ENCODE measurements at regions not wholly inside any gene's neighbourhood (a gene's known extent, or its start where the extent isn't known, plus 50 kb on each side); places are given as distances from the start of the nearest gene placed in this dataset.
"Not testable (repeated sequence)": the region's sequence is repeated elsewhere in the genome, so short reads cannot be mapped to it uniquely, and the experiment has no call there.

DNA sequence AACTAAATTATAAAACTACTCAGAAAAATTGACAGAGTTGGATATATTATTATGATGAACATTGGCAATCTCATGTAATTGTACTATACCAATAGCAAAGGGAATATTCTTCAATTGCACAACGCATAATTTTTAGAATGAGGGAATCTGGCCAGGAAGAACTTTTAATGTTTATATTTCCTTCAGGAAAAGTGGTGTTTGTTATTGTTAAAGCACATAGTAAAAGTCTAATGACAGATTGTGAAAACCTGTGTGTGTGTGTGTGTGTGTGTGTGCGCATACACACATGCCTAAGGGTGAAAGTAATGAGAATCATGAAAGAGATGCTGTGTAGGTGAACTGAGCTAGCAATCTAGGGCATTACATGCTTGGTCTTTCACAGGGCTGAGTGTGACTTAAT lies 877.7 kb downstream of the SLC6A15 start:
- H3K4me3 ChIP-seq: no peak overlapping the region
- no peak overlapping the region for H3K27ac ChIP-seq

DNA sequence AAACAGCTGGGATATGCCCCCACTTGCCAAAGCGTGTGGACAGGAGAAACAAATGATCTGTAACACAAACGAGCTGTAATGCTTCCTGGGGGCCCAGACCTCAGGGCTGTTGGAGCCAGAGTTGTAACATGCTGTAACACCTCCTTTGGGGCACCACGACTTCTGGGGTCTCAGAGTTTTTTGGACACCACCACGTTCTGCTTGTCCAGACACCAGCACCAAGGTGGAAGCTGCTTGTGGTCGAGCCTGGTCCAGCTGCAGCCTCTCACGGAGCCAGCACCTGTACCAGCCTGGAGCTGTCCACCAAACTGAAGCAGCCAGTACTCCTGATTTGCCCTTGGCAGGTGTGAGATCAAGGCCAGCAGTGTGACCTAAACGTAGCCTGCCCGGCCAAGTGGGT lies 879.4 kb downstream of the SLC6A15 start:
- no peak overlapping the region for H3K27ac ChIP-seq

DNA sequence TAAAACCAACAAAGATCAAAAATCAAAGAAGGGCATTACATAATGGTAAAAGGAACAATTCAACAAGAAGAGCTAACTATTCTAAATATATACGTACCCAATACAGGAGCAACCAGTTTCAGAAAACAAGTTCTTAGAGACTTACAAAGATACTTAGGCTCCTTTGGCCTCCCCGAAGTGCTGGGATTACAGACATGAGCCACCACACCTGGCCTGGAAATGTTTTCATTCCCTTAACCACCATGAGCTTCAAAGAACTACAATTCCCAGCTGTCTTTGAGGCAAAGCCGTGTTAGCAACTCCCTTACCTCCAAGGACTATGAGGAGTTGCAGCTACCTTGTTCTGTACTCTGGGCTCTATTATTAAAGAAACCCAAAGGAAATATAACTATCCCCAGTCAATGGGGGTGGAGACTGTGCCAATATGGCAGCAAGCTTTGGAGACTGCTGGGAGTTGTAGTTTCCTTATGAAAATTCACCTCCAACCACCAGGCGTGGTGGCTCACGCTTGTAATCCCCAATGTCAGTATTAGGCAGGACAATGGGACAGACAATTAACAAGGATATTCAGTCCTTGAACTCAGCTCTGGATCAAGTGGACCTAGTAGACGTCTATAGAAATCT lies 893.9 kb downstream of the SLC6A15 start:
- H3K4me3 ChIP-seq, H3K27ac ChIP-seq: not testable (repeated sequence)

More for the DNA sequence above, 879.4 kb downstream of the SLC6A15 start:
- no peak overlapping the region for H3K4me3 ChIP-seq

DNA sequence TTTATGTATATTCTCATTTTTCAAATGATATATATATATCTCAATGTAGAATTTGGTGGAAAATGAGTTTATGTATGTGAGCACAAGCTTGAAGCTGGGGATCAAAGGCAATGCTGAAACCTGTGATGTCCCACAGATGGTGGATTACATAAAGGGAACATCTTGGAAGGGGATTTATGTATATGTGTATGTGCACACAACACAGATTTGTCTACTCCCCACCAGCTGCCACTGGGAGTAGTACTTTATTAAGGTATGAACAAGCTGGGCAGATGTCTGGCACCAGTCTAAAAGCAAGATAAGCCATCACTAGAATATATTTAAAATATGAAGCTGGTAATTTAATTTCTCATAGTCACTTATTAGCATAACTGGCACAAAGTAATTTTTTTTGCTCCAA lies 895.6 kb downstream of the SLC6A15 start:
- no peak overlapping the region for H3K27ac ChIP-seq
- no peak overlapping the region for H3K4me3 ChIP-seq

DNA sequence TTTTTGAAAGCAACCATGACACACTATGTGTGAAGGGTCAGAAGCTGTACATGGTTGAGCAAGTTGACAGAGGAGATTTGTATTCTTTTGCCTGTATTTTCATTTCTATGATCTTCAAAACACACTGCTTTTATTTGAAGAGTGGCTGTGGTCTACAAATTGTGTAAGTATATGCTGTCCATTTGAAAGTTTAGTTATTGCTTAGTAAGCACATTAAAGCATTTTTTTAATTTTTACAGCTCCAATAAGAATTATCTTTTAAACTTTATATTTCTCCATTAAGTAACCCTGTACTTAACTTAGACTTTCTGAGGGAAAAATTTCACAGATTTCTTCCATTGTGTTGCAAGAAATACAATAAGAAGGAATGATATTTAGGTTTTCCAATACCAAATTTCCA lies 915.2 kb downstream of the SLC6A15 start:
- H3K27ac ChIP-seq: no peak overlapping the region
- no peak overlapping the region for H3K4me3 ChIP-seq

DNA sequence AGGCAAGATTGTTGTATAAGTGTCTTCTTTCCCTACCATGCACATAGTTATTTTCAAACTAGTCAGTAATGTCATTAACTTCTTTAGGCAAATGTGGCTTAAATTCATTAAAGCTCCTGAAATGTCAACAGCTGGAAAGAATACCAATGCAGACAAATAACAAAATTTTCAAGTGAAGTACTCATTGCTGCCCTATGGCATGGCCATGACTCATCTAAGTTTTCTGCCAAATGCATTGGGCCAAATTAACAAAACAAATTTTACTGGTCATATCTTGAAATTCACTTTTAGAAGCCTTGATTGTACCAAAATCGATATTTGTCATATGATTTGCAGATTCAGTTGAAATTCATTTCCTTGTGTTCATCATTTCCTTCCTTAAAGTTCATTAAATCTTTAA lies 915.9 kb downstream of the SLC6A15 start:
- no peak overlapping the region for H3K27ac ChIP-seq
- no peak overlapping the region for H3K4me3 ChIP-seq

DNA sequence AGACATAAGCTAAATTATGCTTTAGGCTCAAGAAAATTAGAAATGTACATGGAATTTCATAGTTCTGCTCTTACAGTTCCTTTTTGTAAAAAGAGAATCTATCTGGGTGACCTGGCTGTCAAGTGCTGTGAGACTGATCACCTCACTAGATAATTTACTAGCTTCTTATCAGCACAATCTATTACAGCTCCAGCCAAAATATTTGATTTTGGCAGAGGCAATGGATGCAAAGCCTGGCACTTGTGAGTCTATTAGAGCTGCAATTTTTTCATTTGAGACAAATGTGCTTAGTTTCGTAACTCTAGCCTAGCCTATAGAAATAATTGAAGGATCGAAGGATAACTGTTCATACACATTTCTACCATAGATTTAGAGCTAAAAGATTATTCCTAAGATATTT lies 927.5 kb downstream of the SLC6A15 start:
- no peak overlapping the region for H3K4me3 ChIP-seq
- no peak overlapping the region for H3K27ac ChIP-seq

DNA sequence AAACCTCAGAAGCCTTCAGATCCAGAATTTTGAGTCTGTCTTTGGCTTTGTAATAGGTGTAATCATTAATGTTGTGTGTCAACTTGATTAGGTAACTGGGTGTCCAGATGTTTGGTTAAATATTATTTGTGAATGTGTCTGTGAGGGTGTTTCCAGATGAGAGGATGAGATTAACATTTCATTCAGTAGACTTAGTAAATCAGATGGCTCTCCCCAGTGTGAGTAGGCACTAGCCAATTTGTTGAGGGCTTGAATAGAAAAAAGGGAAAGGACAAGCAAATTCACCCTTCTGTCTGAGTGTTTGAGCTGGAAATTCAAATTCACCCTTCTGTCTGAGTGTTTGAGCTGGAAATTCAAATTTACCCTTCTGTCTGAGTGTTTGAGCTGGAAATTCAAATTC lies 932.2 kb downstream of the SLC6A15 start:
- no peak overlapping the region for H3K4me3 ChIP-seq
- H3K27ac ChIP-seq: no peak overlapping the region

DNA sequence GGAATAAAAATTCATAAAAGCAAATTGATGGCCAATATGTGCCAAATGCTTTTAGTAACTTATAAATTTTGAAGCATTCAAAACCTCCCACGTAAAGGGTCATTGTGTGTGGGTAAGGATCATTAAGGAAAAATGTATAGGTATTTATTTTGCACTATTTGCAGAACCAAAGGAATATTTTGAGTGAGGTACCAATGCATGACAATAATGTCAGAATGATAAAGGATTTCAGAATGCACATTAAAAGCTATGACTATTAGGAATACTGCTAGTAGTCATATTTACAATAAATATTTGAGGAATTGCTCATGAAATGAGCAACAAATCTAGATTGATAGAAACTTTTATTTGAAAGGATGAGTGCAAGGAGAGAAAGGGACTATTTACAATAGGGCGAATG lies 932.8 kb downstream of the SLC6A15 start:
- Histone ChIP-seq H3K4me3 (no peak overlapping the region), H3K27ac (no peak overlapping the region)

DNA sequence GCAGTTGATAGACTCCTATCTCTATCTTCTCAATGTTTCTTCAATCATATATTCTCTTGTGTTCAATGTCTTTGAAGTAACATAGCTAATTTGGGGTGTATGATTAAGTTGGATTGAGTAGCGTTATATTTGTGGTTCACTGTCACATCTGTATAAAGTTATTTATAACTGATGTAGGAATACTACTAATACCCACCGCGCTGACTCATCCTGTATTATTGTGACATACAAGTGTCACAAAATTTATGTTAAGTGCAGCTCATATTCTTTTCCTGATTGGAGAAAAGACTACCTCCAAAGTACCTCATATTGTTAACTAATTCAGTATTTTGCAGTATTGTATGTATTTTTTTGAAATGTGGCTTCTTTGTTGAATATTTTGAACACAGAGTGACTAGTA lies 940.8 kb downstream of the SLC6A15 start:
- no peak overlapping the region for H3K4me3 ChIP-seq
- no peak overlapping the region for H3K27ac ChIP-seq

DNA sequence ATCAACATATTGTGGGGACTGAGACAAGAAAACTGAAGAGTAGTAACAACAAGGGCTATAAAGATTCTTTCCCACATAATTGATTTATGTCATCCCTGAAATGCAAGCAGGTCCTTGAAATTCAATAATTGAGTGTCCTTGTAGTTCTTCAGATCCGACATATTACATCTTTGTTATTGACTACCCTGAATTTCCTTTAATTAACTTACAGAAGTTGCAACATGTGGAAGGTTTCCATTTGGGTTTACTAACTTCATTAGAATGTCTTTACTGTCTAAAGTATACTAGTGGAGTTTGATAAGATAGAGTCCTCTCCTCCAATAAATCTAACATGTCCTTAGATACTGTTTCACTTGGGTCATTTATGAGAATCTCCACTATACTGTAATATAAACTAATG lies 951.8 kb downstream of the SLC6A15 start:
- no peak overlapping the region for H3K4me3 ChIP-seq
- no peak overlapping the region for H3K27ac ChIP-seq

DNA sequence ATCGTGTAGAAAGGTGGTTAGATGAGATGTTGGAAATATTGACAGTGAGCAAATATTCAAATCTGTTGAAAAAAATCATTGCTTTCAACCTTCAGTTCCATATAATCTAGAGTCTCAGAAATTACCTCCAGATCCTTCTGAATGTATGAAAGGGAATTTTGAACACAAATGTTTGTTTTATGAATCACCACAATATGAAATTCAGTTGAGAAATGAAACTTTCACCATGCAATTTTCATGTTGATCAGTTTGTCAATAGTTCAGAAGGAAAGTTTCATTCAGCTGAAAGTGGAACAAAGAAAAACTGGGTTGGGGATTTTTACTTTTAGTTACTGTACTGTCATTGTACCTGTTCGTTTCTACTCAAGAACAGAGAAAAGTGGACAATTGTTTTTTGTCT lies 953.6 kb downstream of the SLC6A15 start:
- no peak overlapping the region for H3K27ac ChIP-seq

DNA sequence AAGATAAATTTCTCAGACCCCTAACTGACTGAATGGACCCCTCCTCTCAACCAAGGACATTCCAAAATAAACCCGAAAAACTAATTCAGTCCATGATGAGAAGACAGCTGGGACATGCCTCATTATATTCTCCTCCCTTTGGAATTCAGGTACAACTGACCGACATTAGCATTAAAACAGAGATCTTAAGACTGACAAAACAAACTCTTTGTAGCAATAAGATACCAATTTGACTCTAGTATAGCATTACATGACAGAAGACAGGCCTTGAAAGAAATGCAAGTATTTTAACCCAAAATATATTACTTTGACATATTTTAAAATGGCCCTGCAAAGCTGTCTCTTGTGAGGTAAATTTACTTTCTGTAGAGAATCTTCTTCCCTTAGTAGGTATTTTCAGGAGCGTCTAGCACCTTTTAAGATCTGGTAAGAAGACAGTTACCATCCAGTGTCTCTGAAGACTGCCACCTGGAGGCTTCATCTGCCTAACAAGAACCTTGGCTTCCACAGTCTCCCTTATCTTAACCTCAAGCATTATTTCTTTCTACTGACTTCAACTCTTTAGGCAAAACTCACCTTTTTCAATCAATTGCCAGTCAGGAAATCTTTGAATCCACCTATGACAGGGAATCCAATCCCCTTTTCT lies 957.5 kb downstream of the SLC6A15 start:
- Histone ChIP-seq H3K27ac (no peak overlapping the region), H3K4me3 (no peak overlapping the region)

More for the DNA sequence above, 953.6 kb downstream of the SLC6A15 start:
- H3K4me3 ChIP-seq: no peak overlapping the region

DNA sequence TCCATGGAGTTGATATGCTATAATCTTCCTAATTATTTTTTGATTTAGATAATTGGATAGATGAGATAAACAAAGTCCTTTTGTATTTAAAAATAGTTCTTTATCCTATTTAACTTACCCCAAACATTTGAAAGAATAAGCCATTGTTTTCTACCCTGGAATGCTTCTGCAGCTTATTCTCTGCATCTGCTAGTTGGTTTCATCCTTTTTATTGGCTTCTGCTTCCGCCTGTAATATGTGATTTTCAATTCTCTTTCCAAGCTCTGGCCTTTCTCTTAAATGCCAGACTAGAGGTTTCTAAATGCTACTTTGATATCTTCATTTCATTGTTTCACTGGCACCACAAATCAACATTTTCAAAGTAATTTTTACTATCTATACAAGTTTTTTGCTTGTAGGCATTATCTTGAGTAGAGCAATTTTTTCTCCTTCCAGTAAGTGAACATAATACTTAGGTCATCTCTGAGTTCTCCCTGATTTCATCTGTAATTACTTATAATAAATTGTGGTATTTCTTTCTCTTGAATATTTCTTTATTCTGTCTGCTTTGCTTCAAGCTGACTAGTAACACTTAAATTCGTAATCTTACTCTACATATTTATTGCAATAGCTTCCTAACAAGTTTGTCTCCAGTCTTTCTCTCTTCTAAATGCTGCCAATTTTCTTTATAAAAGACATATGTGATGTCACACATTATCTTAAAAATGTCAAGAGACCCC lies 958.4 kb downstream of the SLC6A15 start:
- H3K27ac ChIP-seq: no peak overlapping the region
- no peak overlapping the region for H3K4me3 ChIP-seq

DNA sequence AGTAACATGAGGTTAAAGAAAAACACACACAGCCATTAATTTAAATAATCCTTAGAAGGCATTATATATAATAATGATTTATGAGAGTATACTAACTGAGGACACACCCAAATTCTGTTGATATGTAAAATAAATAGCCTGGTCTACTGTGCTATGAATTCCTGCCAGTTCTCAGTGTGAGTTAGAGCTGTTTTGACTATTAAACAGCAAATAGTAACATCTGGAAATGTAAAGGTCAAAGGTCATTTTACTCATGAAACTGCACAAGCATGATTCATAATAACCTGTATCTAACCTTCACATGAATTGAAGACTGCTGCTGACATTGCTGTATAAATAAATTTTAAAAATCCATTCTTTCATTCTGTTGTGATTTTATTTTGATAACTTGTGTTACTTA lies 966.7 kb downstream of the SLC6A15 start:
- Histone ChIP-seq H3K4me3 (no peak overlapping the region), H3K27ac (no peak overlapping the region)

DNA sequence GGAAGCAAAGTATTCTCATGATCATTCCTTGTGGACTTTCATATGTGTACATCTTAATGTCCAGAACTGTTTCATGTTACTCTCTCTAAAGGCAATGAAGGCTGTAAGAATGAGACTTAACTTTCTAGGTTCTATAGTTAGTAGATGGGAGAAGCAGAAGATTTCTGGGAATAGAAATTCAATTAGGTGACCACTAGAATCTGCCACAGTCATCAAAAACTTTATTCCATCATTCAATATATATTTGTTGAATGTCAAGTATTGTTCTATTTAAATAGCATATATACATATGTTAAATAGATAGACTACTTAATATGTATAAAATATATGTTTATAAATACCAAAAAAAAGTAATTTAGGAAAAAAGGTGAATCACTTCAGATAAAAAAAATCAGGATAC lies 972.9 kb downstream of the SLC6A15 start:
- Histone ChIP-seq H3K27ac (no peak overlapping the region), H3K4me3 (no peak overlapping the region)

DNA sequence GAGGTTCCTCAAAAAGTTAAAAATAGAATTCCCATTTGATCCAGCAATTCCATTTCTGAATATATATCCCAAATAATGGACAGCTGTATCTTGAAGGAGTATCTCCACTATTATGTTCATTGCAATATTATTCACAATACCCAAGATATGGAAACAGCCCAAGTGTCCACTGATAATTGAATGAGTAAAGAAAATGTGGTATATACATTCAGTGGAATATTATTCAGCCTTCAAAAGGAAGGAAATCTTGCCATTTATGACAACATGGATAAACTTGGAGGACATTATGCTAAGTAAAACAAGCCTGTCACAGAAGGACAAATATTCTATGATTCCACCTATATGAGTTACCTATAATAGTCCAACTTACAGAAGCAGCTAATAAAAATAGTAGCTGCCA lies 979.0 kb downstream of the SLC6A15 start:
- Histone ChIP-seq H3K4me3 (no peak overlapping the region), H3K27ac (no peak overlapping the region)

DNA sequence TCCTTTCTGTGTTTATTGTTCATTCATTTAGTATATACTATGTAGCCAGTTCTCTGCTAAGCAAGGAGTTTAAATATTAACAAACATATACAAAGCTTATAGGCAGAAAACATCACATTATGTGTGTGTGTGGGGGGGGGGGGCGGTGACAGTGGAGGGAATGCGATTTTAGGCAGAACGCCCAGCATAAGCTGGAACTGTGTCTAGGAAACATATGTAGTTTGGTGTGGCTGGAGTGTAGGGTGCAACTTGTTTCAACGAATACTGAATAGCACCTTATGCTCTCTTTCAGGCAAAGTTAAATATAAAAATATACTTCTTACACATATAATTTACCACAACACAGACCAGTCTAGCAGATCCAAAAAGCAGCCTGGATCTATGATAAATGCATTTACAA lies 980.6 kb downstream of the SLC6A15 start:
- no peak overlapping the region for H3K27ac ChIP-seq
- no peak overlapping the region for H3K4me3 ChIP-seq

DNA sequence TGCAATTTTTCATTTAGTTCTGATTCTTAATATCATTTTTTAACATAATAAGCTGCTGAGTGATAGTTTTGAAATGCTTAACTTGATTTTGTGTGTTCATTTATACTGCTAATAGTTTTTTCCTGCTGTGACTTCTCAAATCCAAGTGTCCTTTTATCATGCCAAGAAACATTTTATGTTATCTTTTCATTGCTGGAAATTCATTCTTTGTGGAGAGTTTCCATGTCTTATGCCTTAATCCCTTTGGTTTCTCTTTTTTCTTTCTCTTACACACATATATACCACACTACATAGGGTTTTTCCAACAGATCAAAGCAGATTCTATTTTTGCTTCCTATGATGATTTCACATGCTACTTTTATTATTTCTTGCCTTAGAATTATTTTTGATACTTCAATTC lies 981.1 kb downstream of the SLC6A15 start:
- Histone ChIP-seq H3K27ac (no peak overlapping the region), H3K4me3 (no peak overlapping the region)

DNA sequence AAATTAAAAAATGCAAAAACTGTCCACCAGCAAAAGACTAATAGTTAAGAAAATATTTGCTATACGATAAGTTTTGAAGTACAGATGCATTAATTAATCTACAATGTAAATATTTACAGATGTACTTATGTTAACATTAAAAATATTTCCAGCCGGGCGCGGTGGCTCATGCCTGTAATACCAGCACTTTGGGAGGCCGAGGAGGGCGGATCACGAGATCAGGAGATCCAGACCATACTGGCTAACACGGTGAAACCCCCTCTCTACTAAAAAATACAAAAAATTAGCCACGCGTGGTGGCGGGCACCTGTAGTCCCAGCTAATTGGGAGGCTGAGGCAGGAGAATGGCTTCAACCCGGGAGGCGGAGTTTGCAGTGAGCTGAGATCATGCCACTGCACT lies 982.8 kb downstream of the SLC6A15 start:
- H3K4me3 ChIP-seq, H3K27ac ChIP-seq: not testable (repeated sequence)

DNA sequence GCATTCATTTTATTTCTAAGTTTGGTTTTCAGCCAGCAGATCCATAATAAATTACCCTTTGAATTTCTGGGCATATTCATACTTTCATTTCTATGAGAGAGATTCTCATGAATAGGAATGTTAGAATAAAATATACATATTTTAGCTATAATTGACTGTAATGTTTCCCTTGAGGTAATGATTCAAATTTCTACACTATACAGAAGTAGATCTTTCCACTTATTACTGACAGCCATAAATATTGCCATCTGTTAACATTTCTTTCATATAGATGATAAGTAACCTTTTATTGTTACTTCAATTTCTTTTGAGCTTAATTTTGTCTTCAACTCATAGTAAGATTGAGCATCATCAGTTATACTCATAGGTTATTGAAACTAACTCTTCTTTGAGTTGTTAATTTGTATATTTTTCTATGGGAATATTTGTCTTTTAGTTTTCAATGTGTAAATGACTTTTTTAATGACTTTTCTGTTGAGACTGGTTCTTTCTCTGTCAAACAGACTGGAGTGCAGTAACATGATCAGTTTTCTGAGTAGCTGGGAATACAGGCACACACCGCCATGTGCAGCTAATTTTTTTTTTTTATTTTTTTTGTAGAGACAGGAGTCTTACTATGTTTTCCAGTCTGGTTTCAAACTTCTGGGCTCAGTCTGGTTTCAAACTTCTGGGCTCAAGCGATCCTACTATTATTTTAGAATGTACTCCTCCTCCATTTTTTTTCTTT lies 991.6 kb downstream of the SLC6A15 start:
- Histone ChIP-seq H3K27ac (no peak overlapping the region), H3K4me3 (no peak overlapping the region)

Measured in skin epidermis (tissue), 12 donors.